ENCODE measurements at regions not wholly inside any gene's neighbourhood (a gene's known extent, or its start where the extent isn't known, plus 50 kb on each side); places are given as distances from the start of the nearest gene placed in this dataset.
"Not testable (repeated sequence)": the region's sequence is repeated elsewhere in the genome, so short reads cannot be mapped to it uniquely, and the experiment has no call there.

GRCh38 chr20:29086938-29087337, 2170.5 kb upstream of the DEFB115 start:
- Histone ChIP-seq H3K9me3 (ENCODE audit: control insufficient read depth, low read depth, low read length) (peaks cover 52% of the 10 kb centered on the region), H3K9ac (ENCODE audit: low read length) (no peak overlapping the region), H3K27me3 (ENCODE audit: control insufficient read depth, insufficient read depth, low read length) (no peaks in the 10 kb centered on the region), H3K4me3 (ENCODE audit: low read length) (no peak overlapping the region), H3K27ac (ENCODE audit: low read length) (no peak overlapping the region), H3K4me1 (ENCODE audit: control insufficient read depth, low read depth, low read length) (no peaks in the 10 kb centered on the region), H3K36me3 (ENCODE audit: control insufficient read depth, low read depth, low read length) (no peaks in the 10 kb centered on the region)

- peaks cover 48% of the 10 kb centered on the region for H3K9me3 ChIP-seq (ENCODE audit: control insufficient read depth, low read depth, low read length)
- H3K36me3 ChIP-seq (ENCODE audit: control insufficient read depth, low read depth, low read length); H3K27ac ChIP-seq (ENCODE audit: low read length); H3K9ac ChIP-seq (ENCODE audit: low read length); H3K4me3 ChIP-seq (ENCODE audit: low read length); H3K4me1 ChIP-seq (ENCODE audit: control insufficient read depth, low read depth, low read length); H3K27me3 ChIP-seq (ENCODE audit: control insufficient read depth, insufficient read depth, low read length): not testable (repeated sequence)
Observed at GRCh38 chr20:29087887-29088286, 2169.6 kb upstream of the DEFB115 start.

- H3K9ac ChIP-seq (ENCODE audit: low read length); H3K27me3 ChIP-seq (ENCODE audit: control insufficient read depth, insufficient read depth, low read length); H3K27ac ChIP-seq (ENCODE audit: low read length); H3K36me3 ChIP-seq (ENCODE audit: control insufficient read depth, low read depth, low read length); H3K4me3 ChIP-seq (ENCODE audit: low read length); H3K4me1 ChIP-seq (ENCODE audit: control insufficient read depth, low read depth, low read length): not testable (repeated sequence)
- H3K9me3 ChIP-seq (ENCODE audit: control insufficient read depth, low read depth, low read length): peaks cover 52% of the 10 kb centered on the region
Observed at GRCh38 chr20:29088472-29088871, 2169.0 kb upstream of the DEFB115 start.

- H3K9ac ChIP-seq (ENCODE audit: low read length); H3K4me3 ChIP-seq (ENCODE audit: low read length); H3K36me3 ChIP-seq (ENCODE audit: control insufficient read depth, low read depth, low read length); H3K27me3 ChIP-seq (ENCODE audit: control insufficient read depth, insufficient read depth, low read length); H3K27ac ChIP-seq (ENCODE audit: low read length); H3K4me1 ChIP-seq (ENCODE audit: control insufficient read depth, low read depth, low read length): not testable (repeated sequence)
- H3K9me3 ChIP-seq (ENCODE audit: control insufficient read depth, low read depth, low read length): peaks cover 54% of the 10 kb centered on the region
Observed at GRCh38 chr20:29089409-29089808, 2168.1 kb upstream of the DEFB115 start.

- H3K27me3 ChIP-seq (ENCODE audit: control insufficient read depth, insufficient read depth, low read length); H3K36me3 ChIP-seq (ENCODE audit: control insufficient read depth, low read depth, low read length); H3K4me3 ChIP-seq (ENCODE audit: low read length); H3K9ac ChIP-seq (ENCODE audit: low read length); H3K4me1 ChIP-seq (ENCODE audit: control insufficient read depth, low read depth, low read length); H3K27ac ChIP-seq (ENCODE audit: low read length): not testable (repeated sequence)
- peaks cover 36% of the 10 kb centered on the region for H3K9me3 ChIP-seq (ENCODE audit: control insufficient read depth, low read depth, low read length)
Observed at GRCh38 chr20:29093958-29094357, 2163.5 kb upstream of the DEFB115 start.

GRCh38 chr20:29096695-29097094, 2160.8 kb upstream of the DEFB115 start:
- H3K4me3 ChIP-seq (ENCODE audit: low read length); H3K27me3 ChIP-seq (ENCODE audit: control insufficient read depth, insufficient read depth, low read length); H3K4me1 ChIP-seq (ENCODE audit: control insufficient read depth, low read depth, low read length); H3K9ac ChIP-seq (ENCODE audit: low read length); H3K27ac ChIP-seq (ENCODE audit: low read length); H3K36me3 ChIP-seq (ENCODE audit: control insufficient read depth, low read depth, low read length): not testable (repeated sequence)
- peaks cover 32% of the 10 kb centered on the region for H3K9me3 ChIP-seq (ENCODE audit: control insufficient read depth, low read depth, low read length)

GRCh38 chr20:29107884-29108283, 2149.6 kb upstream of the DEFB115 start:
- H3K9me3 ChIP-seq (ENCODE audit: control insufficient read depth, low read depth, low read length): peaks cover 18% of the 10 kb centered on the region
- H3K4me1 ChIP-seq (ENCODE audit: control insufficient read depth, low read depth, low read length); H3K4me3 ChIP-seq (ENCODE audit: low read length); H3K27me3 ChIP-seq (ENCODE audit: control insufficient read depth, insufficient read depth, low read length); H3K36me3 ChIP-seq (ENCODE audit: control insufficient read depth, low read depth, low read length); H3K27ac ChIP-seq (ENCODE audit: low read length); H3K9ac ChIP-seq (ENCODE audit: low read length): not testable (repeated sequence)

- H3K36me3 ChIP-seq (ENCODE audit: control insufficient read depth, low read depth, low read length); H3K4me3 ChIP-seq (ENCODE audit: low read length); H3K27me3 ChIP-seq (ENCODE audit: control insufficient read depth, insufficient read depth, low read length); H3K4me1 ChIP-seq (ENCODE audit: control insufficient read depth, low read depth, low read length); H3K27ac ChIP-seq (ENCODE audit: low read length); H3K9ac ChIP-seq (ENCODE audit: low read length): not testable (repeated sequence)
- H3K9me3 ChIP-seq (ENCODE audit: control insufficient read depth, low read depth, low read length): peaks cover 18% of the 10 kb centered on the region
Observed at GRCh38 chr20:29109386-29109785, 2148.1 kb upstream of the DEFB115 start.

- H3K9me3 ChIP-seq (ENCODE audit: control insufficient read depth, low read depth, low read length): peaks cover 43% of the 10 kb centered on the region
Observed at GRCh38 chr20:29115097-29115496, 2142.4 kb upstream of the DEFB115 start.

GRCh38 chr20:29119141-29119540, 2138.3 kb upstream of the DEFB115 start:
- no peak overlapping the region for H3K9ac ChIP-seq (ENCODE audit: low read length)
- H3K27ac ChIP-seq (ENCODE audit: low read length): no peak overlapping the region
- peaks cover 74% of the 10 kb centered on the region for H3K9me3 ChIP-seq (ENCODE audit: control insufficient read depth, low read depth, low read length)
- H3K36me3 ChIP-seq (ENCODE audit: control insufficient read depth, low read depth, low read length): no peaks in the 10 kb centered on the region
- no peaks in the 10 kb centered on the region for H3K4me1 ChIP-seq (ENCODE audit: control insufficient read depth, low read depth, low read length)
- H3K4me3 ChIP-seq (ENCODE audit: low read length): no peak overlapping the region
- no peaks in the 10 kb centered on the region for H3K27me3 ChIP-seq (ENCODE audit: control insufficient read depth, insufficient read depth, low read length)

More at GRCh38 chr20:29115097-29115496, 2142.4 kb upstream of the DEFB115 start:
- not testable (repeated sequence) for H3K27ac ChIP-seq (ENCODE audit: low read length); H3K36me3 ChIP-seq (ENCODE audit: control insufficient read depth, low read depth, low read length); H3K4me3 ChIP-seq (ENCODE audit: low read length); H3K4me1 ChIP-seq (ENCODE audit: control insufficient read depth, low read depth, low read length); H3K9ac ChIP-seq (ENCODE audit: low read length); H3K27me3 ChIP-seq (ENCODE audit: control insufficient read depth, insufficient read depth, low read length)

GRCh38 chr20:29119684-29120083, 2137.8 kb upstream of the DEFB115 start:
- H3K9ac ChIP-seq (ENCODE audit: low read length); H3K36me3 ChIP-seq (ENCODE audit: control insufficient read depth, low read depth, low read length); H3K27ac ChIP-seq (ENCODE audit: low read length); H3K4me3 ChIP-seq (ENCODE audit: low read length); H3K4me1 ChIP-seq (ENCODE audit: control insufficient read depth, low read depth, low read length); H3K27me3 ChIP-seq (ENCODE audit: control insufficient read depth, insufficient read depth, low read length): not testable (repeated sequence)
- H3K9me3 ChIP-seq (ENCODE audit: control insufficient read depth, low read depth, low read length): peaks cover 75% of the 10 kb centered on the region

- H3K4me3 ChIP-seq (ENCODE audit: low read length); H3K27ac ChIP-seq (ENCODE audit: low read length); H3K4me1 ChIP-seq (ENCODE audit: control insufficient read depth, low read depth, low read length); H3K27me3 ChIP-seq (ENCODE audit: control insufficient read depth, insufficient read depth, low read length); H3K36me3 ChIP-seq (ENCODE audit: control insufficient read depth, low read depth, low read length); H3K9ac ChIP-seq (ENCODE audit: low read length): not testable (repeated sequence)
- H3K9me3 ChIP-seq (ENCODE audit: control insufficient read depth, low read depth, low read length): peaks cover 77% of the 10 kb centered on the region
Observed at GRCh38 chr20:29120088-29120487, 2137.4 kb upstream of the DEFB115 start.

GRCh38 chr20:29120575-29120974, 2136.9 kb upstream of the DEFB115 start:
- H3K4me1 ChIP-seq (ENCODE audit: control insufficient read depth, low read depth, low read length): not testable (repeated sequence)

More at GRCh38 chr20:29120575-29120974, 2136.9 kb upstream of the DEFB115 start:
- H3K4me3 ChIP-seq (ENCODE audit: low read length); H3K9ac ChIP-seq (ENCODE audit: low read length); H3K27me3 ChIP-seq (ENCODE audit: control insufficient read depth, insufficient read depth, low read length); H3K36me3 ChIP-seq (ENCODE audit: control insufficient read depth, low read depth, low read length); H3K27ac ChIP-seq (ENCODE audit: low read length): not testable (repeated sequence)
- H3K9me3 ChIP-seq (ENCODE audit: control insufficient read depth, low read depth, low read length): peaks cover 79% of the 10 kb centered on the region
